HG03060 (cell line): ENCODE measurements at regions not wholly inside any gene's neighbourhood (a gene's known extent, or its start where the extent isn't known, plus 50 kb on each side); places are given as distances from the start of the nearest gene placed in this dataset.
"Not testable (repeated sequence)": the region's sequence is repeated elsewhere in the genome, so short reads cannot be mapped to it uniquely, and the experiment has no call there.

Experiments used
- ATAC-seq: cut with Tn5 transposase; IDR thresholded peaks from one replicate; pipeline ENCODE4 v1.9.1; 2021; ENCODE audit warnings: low read depth, moderate number of reproducible peaks; ENCODE audit not compliant: unreplicated experiment

DNA sequence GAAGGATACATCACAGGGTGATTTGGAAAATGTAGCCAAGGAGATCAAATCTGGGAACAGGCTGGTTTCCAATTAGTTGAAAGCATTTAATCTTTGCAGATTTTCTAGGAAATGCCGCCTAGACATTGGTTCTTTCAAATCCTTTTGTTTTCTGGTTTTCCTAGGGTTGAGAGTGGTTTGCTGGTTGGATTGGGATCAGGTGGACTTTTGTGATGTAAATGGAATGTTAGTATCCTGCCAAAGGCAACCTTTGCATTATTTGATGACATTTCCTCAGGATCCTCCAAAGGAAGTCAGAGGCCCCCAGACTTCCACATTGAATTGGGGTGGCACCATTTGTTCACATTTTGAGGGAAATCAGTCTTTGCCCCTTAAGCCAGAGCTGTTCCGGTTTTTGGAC is 245.5 kb upstream of the RPS23 start:
- ATAC-seq: no peak

DNA sequence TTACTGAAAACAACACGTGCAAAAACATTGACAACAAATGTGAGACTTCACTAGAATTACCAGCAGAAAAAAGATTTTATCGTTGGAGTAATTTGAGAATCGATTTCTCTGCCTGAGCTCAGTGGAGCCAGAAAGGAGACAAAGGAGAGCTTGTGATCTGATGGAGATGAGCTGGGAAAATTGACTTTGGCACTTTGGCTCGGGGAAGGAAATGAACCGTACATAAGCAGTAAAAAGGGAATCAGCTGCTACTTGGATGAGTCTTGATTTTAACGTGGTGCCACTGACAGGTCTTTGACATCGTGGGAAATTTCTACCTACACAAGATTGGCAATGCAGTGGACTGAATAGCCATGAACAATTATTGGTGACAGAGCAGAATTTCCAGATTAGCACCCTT is 244.7 kb upstream of the RPS23 start:
- ATAC-seq: no peak

DNA sequence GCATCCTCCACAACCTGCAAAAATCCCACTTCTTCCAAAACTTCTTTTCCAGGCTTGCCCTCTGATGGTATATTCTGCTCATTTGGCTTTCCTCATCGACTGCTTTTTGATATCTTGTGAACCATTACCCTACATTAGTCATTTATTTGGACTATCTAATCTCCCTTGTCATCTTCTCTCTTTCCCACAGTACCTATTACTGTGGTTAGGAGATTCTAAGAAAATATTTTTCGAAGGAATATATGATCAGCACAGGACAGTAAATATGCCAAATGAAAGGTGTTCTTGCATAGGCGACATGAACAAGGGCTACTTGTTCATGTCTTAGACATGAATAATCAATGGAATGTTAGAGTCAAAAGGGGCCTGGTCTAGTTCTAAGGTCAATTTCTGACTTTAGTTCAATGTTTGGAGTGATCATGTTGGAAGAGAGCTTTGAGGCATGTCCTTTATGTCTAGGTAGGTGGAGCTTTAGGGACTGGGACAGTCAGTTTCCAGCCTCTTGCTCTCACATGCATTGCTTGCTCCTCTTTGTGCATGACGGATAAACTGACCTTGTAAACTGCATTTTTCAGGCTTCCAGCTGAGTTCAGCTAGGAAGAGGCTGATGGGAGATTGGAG is 243.4 kb upstream of the RPS23 start:
- ATAC-seq: no peak

DNA sequence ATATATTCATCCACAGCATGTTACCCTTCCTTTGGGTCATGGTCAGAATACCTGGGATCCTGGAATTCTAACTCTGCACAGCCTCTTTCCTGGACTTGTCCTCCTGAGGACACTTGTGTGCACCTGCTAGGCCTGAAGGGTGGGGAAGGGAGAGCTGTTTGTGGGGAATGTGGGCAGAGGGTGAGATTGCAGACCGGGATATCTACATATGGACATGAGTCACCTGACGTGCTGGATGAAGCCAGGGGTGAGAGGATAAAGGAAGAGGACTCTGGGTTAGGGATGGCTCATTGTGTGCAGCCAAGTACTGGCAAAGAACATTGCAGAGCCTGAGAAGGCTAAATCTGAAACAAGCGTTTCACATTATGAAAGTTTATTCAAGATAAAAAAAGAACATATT is 241.4 kb upstream of the RPS23 start:
- no peak for ATAC-seq

DNA sequence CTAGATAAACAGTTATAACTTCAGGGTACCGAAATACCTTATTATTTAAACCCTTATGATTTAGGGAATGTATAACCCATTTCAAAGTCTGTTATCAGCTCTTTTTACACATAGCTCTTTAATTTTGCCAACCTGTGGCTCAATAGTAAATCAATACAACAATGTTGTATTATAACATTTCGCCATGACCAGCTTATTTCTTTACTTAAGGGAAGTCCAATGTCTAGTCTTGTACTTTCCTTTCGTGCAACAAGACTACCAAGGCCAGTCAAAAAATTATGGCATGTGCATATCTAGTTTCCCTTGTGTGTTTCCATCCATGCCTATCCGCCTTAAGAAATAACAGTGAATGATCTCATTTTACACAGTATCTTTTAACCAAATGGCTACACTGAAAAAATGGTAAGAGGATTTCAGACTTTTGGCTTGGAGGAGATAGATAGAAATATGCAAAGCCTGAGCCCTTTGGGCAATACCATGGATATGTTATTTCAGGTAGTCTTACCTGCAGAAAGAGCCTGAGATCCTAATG is 239.5 kb upstream of the RPS23 start:
- ATAC-seq: no peak

DNA sequence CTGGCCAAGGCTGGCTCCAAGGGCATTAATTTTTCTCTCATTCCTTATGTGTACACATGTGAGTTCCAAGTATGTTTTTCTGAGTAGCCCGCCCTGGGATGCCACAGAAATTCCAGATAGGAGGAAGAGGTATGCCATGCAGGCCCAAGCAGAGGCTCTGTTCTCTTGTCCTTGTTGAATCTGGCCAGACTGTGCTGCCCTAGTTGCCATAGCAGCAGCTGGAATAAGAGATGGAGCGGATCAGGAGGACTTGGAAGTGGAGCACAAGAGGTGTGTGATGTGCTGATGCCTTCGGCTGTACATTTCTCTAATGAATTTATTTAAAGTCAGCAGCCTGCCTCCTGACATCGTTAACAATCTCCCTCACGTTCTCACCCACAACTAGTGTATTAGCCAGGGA is 235.6 kb upstream of the RPS23 start:
- ATAC-seq: no peak

DNA sequence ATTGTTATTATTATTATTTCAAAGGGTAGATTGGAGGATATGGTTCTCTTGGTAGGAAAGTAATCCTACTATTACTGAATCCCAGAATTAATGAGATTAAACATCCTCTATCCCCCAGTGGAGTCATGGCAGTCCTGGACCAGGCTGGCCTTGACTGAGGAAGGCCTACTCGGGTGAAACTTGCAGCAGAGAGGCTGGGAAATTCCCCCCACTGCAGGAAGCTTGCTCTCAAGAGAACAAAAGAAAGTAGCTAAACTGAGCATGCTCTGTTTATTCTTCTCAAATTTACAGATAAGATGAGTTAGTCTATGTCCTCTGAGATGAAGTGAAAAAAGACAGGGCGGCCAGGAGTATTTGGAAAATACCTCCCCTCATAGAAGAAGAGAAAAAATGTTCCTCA is 233.9 kb upstream of the RPS23 start:
- no peak for ATAC-seq

DNA sequence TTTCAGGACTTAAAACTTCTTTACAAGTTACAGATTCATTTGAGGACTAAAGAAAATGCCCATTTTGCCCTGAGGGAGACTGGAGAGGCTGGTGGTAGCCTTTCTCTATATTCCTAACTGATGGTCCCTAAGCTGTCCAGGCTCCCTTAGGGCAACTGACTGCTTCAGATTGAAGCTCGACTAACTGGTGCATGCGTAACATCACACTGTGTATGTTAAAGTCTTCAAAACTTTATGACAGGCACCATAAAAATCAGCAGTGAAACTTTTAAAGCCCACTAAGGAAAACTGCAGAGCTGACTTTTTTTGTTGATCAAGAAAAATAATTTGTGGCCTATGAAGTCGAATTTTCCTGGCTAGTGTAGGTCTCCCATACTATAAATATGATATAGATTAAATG is 233.0 kb upstream of the RPS23 start:
- no peak for ATAC-seq

DNA sequence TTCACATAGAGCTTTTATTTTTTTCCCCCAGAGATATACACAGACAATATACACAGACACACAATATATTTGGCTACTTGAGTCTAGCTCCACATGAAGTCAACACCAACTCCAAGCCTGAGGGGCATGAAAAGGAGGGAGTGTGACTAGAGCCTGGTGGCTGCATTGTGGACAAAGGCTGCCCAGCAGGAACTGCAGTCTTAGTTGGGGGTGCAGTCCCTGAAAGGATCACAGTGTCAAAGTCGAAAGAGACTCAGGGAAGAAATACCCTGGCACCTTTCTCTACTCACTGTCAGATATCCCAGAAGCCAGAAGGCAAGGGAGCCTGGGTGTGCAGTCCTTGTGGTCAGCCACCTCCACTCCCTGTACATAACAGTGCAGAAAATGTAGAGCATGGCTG is 231.6 kb upstream of the RPS23 start:
- ATAC-seq: no peak

DNA sequence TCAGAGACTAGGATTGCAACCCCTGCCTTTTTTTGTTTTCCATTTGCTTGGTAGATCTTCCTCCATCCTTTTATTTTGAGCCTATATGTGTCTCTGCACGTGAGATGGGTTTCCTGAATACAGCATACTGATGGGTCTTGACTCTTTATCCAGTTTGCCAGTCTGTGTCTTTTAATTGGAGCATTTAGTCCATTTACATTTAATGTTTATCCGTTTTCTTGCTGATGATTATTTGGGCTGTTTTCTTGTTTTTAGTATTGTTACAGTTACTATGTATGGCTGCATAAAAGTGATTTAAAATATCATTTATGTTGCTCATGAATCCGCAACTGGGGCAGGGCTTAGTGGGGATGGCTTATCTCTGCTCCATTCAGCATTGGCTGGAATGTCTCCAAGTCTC is 228.2 kb upstream of the RPS23 start:
- ATAC-seq: not testable (repeated sequence)

DNA sequence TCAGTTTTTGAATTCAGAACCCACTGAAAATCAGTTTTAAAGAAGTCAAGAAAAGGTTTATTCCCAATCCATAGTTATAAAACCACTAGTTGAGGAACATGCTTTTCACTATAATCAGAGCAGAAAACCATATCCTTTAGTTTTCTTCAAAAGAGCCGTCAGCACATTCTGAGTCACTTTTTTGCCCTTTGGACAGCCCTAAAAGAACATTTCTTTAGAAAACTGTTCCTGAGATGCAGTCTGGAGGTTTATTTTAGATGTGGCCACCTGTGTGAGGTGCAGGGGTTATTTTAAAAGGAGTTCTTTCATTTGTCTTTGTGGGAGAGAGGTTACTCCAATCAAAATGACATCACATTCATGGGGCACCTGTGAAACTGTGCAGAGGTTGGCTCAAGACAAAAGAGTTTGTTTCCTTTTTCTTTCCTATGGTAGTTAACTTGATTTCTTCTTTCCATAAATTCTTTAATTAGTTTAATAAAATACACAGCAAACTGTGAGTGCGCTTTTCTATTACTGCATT is 221.6 kb upstream of the RPS23 start:
- ATAC-seq: no peak

DNA sequence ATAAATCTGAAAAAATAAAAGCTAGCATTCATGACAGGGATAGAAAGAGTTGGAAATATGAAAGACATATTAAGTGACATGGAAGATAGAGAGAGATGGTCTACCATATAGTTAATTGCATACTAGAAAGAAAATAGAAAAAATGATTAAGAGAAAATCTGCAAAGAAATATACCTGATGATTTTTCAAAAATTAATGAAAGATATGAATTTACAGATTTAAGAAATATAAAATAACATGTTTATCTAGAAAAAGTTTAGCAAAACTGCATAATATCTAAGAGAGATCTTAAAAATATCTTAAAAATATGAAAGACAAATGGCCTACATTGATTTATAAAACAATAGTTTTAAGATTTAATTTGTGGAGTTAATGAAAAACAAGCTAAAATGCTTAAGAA is 219.1 kb upstream of the RPS23 start:
- ATAC-seq: no peak

DNA sequence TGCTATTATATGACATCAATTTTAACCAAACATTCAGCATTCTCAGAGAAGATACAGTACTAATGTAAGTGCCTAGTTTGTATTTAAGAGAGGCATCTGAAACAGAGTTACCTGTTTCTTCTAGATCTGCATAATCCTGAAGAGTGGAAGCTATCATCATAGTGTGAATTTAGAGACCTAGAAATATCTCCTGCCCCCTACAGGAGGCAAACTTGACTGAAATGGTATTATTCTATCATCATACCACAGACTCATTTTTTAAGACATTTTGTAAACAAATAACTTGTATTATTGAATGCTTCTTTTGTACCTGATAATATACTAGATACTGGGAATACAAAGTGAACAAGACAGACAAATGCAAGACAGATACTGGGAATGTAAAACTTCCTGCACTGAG is 216.8 kb upstream of the RPS23 start:
- ATAC-seq: no peak

DNA sequence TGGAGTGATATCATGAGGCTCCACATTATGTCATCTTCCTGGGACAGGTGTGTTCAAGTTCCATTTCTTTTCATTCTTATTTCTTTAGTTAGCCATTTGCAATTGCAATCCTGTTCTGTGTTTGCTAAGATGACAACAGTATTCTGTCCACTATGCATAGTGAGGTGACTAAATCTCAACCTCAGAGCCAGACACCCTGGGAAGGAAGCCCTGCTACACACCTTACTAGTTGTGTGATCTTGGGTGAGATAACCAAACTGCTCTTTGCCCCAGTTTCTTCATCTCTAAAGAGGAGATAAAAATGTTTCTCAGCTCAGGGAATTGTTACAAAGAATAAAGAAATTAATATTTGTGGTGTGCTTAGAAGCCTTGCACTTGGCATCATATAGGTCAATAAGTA is 215.1 kb upstream of the RPS23 start:
- no peak for ATAC-seq

DNA sequence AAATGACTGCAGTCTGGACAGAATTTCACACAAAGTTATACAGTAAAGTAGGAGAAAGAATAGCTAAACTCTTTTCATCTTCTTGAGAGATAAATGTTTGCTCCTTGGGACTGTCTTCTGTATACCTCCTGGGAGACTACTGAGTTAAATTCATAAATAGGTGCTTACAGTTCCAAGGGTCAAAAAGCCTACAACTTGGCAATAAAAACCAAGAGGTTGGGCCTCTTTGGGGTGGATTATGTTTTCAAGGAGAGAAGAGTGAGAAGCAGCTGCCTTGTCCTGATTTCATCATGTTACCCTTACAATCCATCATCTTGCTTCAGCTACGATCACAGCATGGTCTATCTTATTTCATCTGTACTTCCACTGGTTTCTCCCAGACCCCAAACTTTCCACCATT is 213.2 kb upstream of the RPS23 start:
- ATAC-seq: no peak

DNA sequence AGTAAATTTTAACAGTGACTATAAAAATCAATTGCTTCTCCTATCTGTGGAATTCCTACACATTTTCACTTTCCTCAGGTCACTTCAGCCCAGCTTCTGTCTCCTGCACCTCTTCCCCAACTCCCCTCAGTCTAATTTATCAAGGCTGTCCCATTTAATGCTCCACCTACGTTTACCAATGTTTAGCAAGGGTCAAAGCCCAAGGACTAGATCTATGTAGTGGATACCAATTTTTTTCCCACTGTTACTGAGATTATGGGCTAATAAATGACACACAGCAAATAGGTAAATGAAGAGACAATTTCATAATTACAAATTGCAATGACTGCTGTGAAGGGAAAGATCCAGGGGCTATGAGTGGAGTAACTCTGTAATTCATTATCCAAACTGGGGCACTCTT is 211.5 kb upstream of the RPS23 start:
- ATAC-seq: no peak

DNA sequence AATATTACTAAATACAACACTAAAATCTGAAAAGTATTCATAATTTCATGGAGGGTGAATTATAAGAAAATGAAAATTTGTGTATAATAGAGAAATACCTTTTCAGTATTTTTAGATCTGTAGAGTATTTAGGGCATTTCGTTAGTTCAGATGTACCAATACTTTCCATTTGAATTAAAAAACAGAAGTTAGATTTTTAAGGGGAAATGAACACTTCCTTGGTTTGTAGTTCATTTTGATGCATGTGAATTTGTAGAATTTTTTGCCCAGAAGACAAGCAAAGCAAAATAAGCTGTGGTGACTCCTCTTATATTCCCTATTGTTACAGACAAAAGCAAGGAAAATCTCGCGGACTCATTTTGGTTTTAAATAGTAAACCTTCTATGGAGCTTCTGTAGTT is 209.0 kb upstream of the RPS23 start:
- ATAC-seq: no peak

DNA sequence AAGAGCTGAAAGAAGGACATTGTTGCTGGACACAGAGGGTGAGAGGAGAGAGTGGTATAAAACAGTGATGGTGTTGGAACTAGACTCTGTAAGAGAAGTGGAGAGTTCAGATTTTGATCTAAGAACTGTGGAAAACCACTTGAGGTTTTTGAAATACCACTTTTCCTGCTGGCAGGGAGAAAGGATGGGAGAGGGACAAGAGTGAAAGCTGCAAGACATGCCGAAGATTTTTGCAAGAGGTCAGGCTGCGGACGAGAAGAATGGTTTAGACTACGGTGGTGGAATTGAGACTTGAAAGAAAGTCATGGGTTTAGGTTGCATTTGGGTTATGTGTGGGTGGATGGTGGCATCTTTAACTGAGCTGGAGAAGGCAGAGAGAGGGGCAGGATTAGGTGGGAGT is 202.2 kb upstream of the RPS23 start:
- no peak for ATAC-seq

DNA sequence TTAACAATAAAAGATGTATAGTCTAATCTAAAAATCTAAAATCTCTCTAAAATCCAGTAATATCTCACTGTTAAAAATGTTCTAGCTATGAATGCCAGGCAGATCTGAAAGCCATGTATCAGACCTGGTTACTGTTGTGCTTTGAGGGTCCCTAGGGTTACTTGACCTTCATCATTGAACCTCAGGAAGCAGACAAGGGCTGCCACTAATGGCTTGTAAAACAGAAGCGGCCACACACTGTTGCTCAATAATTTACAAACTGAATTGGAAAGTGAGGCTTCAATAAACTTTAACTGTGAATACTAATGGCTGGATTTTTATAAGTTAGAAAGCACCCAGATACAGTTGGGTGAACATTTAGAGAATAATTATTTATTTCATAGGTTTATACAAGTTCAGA is 198.0 kb upstream of the RPS23 start:
- ATAC-seq: no peak

DNA sequence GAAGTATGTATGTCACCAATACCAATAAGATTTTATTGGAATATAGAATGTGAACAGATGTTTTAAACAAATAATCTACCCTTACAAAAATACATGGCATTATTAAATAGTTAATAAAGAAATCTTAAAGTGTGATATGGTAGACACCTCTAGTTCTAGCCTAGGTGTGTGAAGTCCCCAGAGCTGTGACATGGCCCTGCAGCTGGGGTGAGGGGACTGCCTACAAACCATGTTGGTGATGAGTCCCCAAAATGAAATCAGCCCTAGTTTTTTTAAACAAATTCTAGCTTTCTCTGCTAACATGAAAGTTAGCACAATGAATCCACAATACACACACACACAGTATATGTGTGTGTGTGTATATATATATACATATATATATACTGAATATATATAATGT is 195.1 kb upstream of the RPS23 start:
- no peak for ATAC-seq

DNA sequence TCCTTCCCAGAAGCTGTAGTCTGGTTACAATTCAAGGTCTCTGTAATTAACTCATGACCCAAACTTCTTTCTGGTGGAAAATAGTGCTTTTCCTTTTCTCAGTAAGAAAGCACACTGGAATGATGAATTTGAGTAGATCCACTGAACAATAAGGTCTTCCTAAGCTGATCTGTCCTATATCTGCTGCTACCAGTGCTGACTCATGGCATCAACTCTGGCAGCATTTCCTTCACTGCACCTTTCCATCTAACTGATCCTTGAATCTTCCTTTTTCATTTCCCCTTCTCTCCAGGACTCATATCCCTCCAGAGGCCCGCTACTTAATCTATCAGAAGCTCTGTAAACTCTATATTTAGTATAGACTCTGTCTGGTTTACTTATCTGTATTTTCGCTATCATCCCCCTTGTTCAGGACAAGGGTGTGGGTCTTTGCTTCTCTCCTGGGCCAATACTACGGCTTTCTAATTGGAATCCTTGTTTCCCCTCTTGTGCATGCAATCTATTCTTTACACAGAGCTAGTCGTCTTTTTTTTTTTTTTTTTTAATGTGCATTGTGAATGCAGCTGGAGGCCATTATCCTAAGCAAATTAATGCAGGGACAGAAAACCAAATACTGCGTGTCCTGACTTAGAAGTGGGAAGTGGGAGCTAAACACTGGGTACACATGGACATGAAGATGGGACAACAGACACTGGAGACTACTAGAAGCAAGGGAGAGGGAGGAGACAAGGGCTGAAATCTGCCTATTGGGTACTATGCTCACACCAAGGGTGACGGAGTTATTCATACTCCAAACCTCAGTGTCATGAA is 192.2 kb upstream of the RPS23 start:
- ATAC-seq: no peak

DNA sequence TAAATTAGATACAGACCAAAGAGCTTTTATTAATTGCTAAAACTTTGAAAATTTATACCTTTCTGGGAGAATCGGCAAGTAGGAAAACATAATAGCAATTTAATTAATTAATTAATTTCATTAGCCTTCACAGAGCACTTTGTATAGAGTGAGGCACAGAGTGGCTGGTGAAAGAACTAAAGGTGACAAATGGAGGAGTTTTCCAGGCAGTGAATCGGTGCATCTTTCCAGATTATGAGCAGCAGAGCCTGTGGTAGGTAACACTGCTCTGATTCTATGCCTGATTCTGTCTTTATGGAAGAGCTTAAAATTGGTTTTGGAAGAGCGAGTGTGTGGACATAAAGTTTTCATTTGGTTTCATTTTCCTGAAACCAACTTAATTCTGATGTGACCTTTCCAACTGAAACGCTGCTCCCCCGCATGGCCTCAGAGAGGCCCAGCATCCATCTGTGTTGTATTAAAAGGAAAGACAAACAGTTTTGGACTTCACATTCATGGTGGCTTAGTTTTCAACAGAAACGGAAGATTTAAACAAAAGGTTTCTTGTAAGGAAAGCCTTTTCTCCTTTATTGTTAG is 188.9 kb upstream of the RPS23 start:
- no peak for ATAC-seq
